Kidney (tissue), 13 donors: ENCODE measurements at regions not wholly inside any gene's neighbourhood (a gene's known extent, or its start where the extent isn't known, plus 50 kb on each side); places are given as distances from the start of the nearest gene placed in this dataset.

Experiments
- DNase-seq, 5 donors: peaks; one replicate each; pipeline ENCODE4 v3.0.0-alpha.2; 2013 to 2020
- FAIRE-seq: peaks from 2 replicates; lab custom pipeline; 2012; peaks lifted over from hg19 to GRCh38; lab: Jason Lieb, UNC
- H3K27ac ChIP-seq, 2 donors: one replicate each; pipeline ENCODE4 v1.7.0; 2013; ENCODE audit warnings: low read depth in 2 of 2, low read length in 2 of 2, inconsistent platforms in 1 of 2
- H3K27me3 ChIP-seq: one replicate; pipeline ENCODE4 v1.7.1; 2013; ENCODE audit warnings: low read length, inconsistent platforms; ENCODE audit not compliant: control insufficient read depth, insufficient read depth
- H3K36me3 ChIP-seq, 3 donors: one replicate each; pipeline versions ENCODE4 v1.7.0 to v1.7.1; 2013; ENCODE audit warnings: low read length in 3 of 3, control low read depth in 1 of 3, inconsistent platforms in 1 of 3; ENCODE audit not compliant: insufficient read depth in 3 of 3, control insufficient read depth in 2 of 3
- H3K4me1 ChIP-seq, 3 donors: one replicate each; pipeline versions ENCODE4 v1.7.0 to v1.7.1; 2013; ENCODE audit warnings: low read length in 3 of 3, inconsistent platforms in 1 of 3, low read depth in 1 of 3; ENCODE audit not compliant: control insufficient read depth in 2 of 3, insufficient read depth in 2 of 3
- H3K4me3 ChIP-seq, 3 donors: one replicate each; pipeline versions ENCODE4 v1.7.0 to v1.8.1; 2013; ENCODE audit warnings: low read length in 3 of 3, control low read depth in 1 of 3, inconsistent platforms in 1 of 3
- H3K9ac ChIP-seq, 3 donors: one replicate each; pipeline versions ENCODE4 v1.7.0 to v1.7.1; 2013; ENCODE audit warnings: low read length in 3 of 3, control low read depth in 1 of 3, inconsistent platforms in 1 of 3
- H3K9me3 ChIP-seq, 3 donors: one replicate each; pipeline versions ENCODE4 v1.7.0 to v1.7.1; 2013; ENCODE audit warnings: low read length in 3 of 3, control low read depth in 1 of 3, inconsistent platforms in 1 of 3; ENCODE audit not compliant: control insufficient read depth in 2 of 3, insufficient read depth in 1 of 3
- CTCF ChIP-seq: IDR thresholded peaks from 3 replicates; pipeline ENCODE4 v1.5.1; 2012; ENCODE audit warnings: mild to moderate bottlenecking, moderate library complexity, borderline replicate concordance; ENCODE audit not compliant: insufficient read depth; ENCODE audit errors: extremely low read depth
- intact Hi-C: fragments of 100-400 bp; cut with DNase I; formaldehyde crosslinking; loops from one replicate; pipeline ENCODE4 v1.11.1; 2022
- donor health status: control.
- donor health status: control.
- donor health status: control.
- donor health status: control.
- donor health status: control.
- donor health status: DM: yes; HTN: yes; CAD: no.
- donor health status: Normal renal cell carcinoma (clear cell type).

- H3K36me3 ChIP-seq: no peaks in the 10 kb centered on the region
- H3K4me3 ChIP-seq: no peak overlapping the region
- no peaks in the 10 kb centered on the region for H3K27me3 ChIP-seq
- DNase-seq (no peak), FAIRE-seq (no peak)
- intact Hi-C loops: no loop called here
- no peak overlapping the region for H3K27ac ChIP-seq
- TF ChIP-seq CTCF: no peak
- no peaks in the 10 kb centered on the region for H3K9me3 ChIP-seq
- H3K9ac ChIP-seq: no peak overlapping the region
- no peaks in the 10 kb centered on the region for H3K4me1 ChIP-seq
Observed at GRCh38 chr9:3161912-3162311, 318.0 kb upstream of the PUM3 start.

GRCh38 chr9:3157011-3157410, 313.1 kb upstream of the PUM3 start:
- Histone ChIP-seq H3K4me3 (no peak overlapping the region), H3K9me3 (no peaks in the 10 kb centered on the region), H3K36me3 (no peaks in the 10 kb centered on the region), H3K9ac (no peak overlapping the region), H3K27ac (no peak overlapping the region), H3K27me3 (no peaks in the 10 kb centered on the region), H3K4me1 (no peaks in the 10 kb centered on the region)
- TF ChIP-seq CTCF: no peak
- no peak for FAIRE-seq
- intact Hi-C loops: no loop called here
- DNase-seq: no peak

GRCh38 chr9:3151672-3152576, 308.0 kb upstream of the PUM3 start:
- Histone ChIP-seq H3K27ac (no peak overlapping the region), H3K36me3 (no peaks in the 10 kb centered on the region), H3K4me1 (no peaks in the 10 kb centered on the region), H3K9ac (no peak overlapping the region), H3K4me3 (no peak overlapping the region), H3K9me3 (no peaks in the 10 kb centered on the region), H3K27me3 (no peaks in the 10 kb centered on the region)
- no peak for TF ChIP-seq CTCF
- intact Hi-C loops: no loop called here
- FAIRE-seq (no peak), DNase-seq (no peak)
